ENCODE measurements at regions not wholly inside any gene's neighbourhood (a gene's known extent, or its start where the extent isn't known, plus 50 kb on each side); places are given as distances from the start of the nearest gene placed in this dataset.

GRCh38 chr13:34587576-34587975 lies 354.5 kb upstream of the NBEA start:
- TF ChIP-seq CTCF (IDR thresholded peaks at IDR 0.05) (no peak), ZFX (IDR thresholded peaks at IDR 0.05; ENCODE audit: borderline replicate concordance) (no peak)

Measured in 22Rv1 (cell line).